Adrenal gland (tissue), 5 donors: ENCODE measurements at regions not wholly inside any gene's neighbourhood (a gene's known extent, or its start where the extent isn't known, plus 50 kb on each side); places are given as distances from the start of the nearest gene placed in this dataset.

ENCODE experiments used
- POLR2A ChIP-seq, 2 donors: fragments of 450-650 bp; IDR thresholded peaks; one replicate each; pipeline ENCODE4 v1.6.1; 2017; ENCODE audit warnings: antibody characterized with exemption in 2 of 2, mild to moderate bottlenecking in 2 of 2, moderate library complexity in 1 of 2
- TF ChIP-seq, protein P1 (sequence below), 6 experiments: fragments of 450-650 bp in 4 of 6; fragments of 200-600 bp in 2 of 6; sonication (generic) in 1 of 6; IDR thresholded peaks; 1 replicate in 5 of 6; 2 replicates in 1 of 6; pipeline versions ENCODE4 v1.5.1 to v1.8.0; 2016 to 2021; ENCODE audit warnings: antibody characterized with exemption in 6 of 6, mild to moderate bottlenecking in 2 of 6, moderate library complexity in 1 of 6
- donor health status: DM: no; HTN: no; CAD: no.

GRCh38 chr4:100268789-100269188, 78.5 kb upstream of the DDIT4L start:
- TF ChIP-seq POLR2A (IDR thresholded peaks at IDR 0.05): no peak
- TF ChIP-seq, protein P1, sequence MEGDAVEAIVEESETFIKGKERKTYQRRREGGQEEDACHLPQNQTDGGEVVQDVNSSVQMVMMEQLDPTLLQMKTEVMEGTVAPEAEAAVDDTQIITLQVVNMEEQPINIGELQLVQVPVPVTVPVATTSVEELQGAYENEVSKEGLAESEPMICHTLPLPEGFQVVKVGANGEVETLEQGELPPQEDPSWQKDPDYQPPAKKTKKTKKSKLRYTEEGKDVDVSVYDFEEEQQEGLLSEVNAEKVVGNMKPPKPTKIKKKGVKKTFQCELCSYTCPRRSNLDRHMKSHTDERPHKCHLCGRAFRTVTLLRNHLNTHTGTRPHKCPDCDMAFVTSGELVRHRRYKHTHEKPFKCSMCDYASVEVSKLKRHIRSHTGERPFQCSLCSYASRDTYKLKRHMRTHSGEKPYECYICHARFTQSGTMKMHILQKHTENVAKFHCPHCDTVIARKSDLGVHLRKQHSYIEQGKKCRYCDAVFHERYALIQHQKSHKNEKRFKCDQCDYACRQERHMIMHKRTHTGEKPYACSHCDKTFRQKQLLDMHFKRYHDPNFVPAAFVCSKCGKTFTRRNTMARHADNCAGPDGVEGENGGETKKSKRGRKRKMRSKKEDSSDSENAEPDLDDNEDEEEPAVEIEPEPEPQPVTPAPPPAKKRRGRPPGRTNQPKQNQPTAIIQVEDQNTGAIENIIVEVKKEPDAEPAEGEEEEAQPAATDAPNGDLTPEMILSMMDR (IDR thresholded peaks at IDR 0.05): no peak
